B cell (primary cell): ENCODE measurements at regions not wholly inside any gene's neighbourhood (a gene's known extent, or its start where the extent isn't known, plus 50 kb on each side); places are given as distances from the start of the nearest gene placed in this dataset.
"Not testable (repeated sequence)": the region's sequence is repeated elsewhere in the genome, so short reads cannot be mapped to it uniquely, and the experiment has no call there.

Experiments
- ATAC-seq: fragments of 200-7000 bp; cut with Tn5 transposase; one replicate; pipeline ENCODE4 v1.10.0; 2021; ENCODE audit warnings: low read depth, mild to moderate bottlenecking, moderate number of reproducible peaks, moderate library complexity
- CTCF ChIA-PET: fragments of 350-600 bp; sonication (Branson Sonifier 250); formaldehyde crosslinking; loops from one replicate; lab custom pipeline; 2021; ENCODE audit warnings: antibody characterized with exemption, inconsistent platforms; lab: Charles Lee
- POLR2A ChIA-PET: fragments of 350-600 bp; sonication (Branson Sonifier 250); formaldehyde crosslinking; loops from one replicate; lab custom pipeline; 2021; ENCODE audit warnings: antibody characterized with exemption; lab: Charles Lee
- DNase-seq: peaks from one replicate; pipeline ENCODE4 v3.0.0; 2013
- H2AFZ ChIP-seq: 2 replicates; pipeline ENCODE4 v1.6.1; 2012; ENCODE audit warnings: mild to moderate bottlenecking, low read depth, low read length; ENCODE audit not compliant: insufficient read depth, poor library complexity, severe bottlenecking
- H3K27ac ChIP-seq, 2 donors: 1 replicate in 1 of 2; 2 replicates in 1 of 2; pipeline ENCODE4 v1.5.1; 2012 to 2013; ENCODE audit warnings: low read length in 2 of 2, mild to moderate bottlenecking in 2 of 2, moderate library complexity in 1 of 2
- H3K27me3 ChIP-seq, 4 experiments: fragments of 200-600 bp in 1 of 4; sonication (generic) in 1 of 4; replicated peaks in 1 of 4; 1 replicate in 2 of 4; 2 replicates in 2 of 4; pipeline versions ENCODE4 v1.6.1 to v1.7.0; 2013 to 2016; ENCODE audit warnings: low read length in 3 of 4, mild to moderate bottlenecking in 2 of 4, mixed read lengths in 1 of 4, moderate library complexity in 1 of 4; ENCODE audit not compliant: insufficient read depth in 4 of 4, control insufficient read depth in 3 of 4; ENCODE audit errors: control extremely low read depth in 1 of 4
- H3K36me3 ChIP-seq, 2 experiments: replicated peaks in 1 of 2; 1 replicate in 1 of 2; 2 replicates in 1 of 2; pipeline versions ENCODE4 v1.6.1 to v1.7.1; 2013; ENCODE audit warnings: low read length in 1 of 2; ENCODE audit not compliant: insufficient read depth in 2 of 2, control insufficient read depth in 1 of 2; ENCODE audit errors: control extremely low read depth in 1 of 2, extremely low read depth in 1 of 2
- H3K4me1 ChIP-seq, 2 donors: fragments of 200-600 bp in 1 of 2; sonication (generic) in 1 of 2; 1 replicate in 1 of 2; 2 replicates in 1 of 2; pipeline versions ENCODE4 v1.5.1 to v1.6.1; 2013 to 2017; ENCODE audit warnings: low read length in 2 of 2; ENCODE audit not compliant: control insufficient read depth in 2 of 2, insufficient read depth in 2 of 2
- H3K4me2 ChIP-seq: replicated peaks from 2 replicates; pipeline ENCODE3; 2012; ENCODE audit warnings: mild to moderate bottlenecking, low read depth, low read length; ENCODE audit not compliant: poor library complexity, severe bottlenecking
- H3K4me3 ChIP-seq, 5 experiments: fragments of 200-600 bp in 1 of 5; sonication (generic) in 1 of 5; 1 replicate in 3 of 5; 2 replicates in 2 of 5; pipeline versions ENCODE4 v1.5.1 to v1.7.0; 2011 to 2016; ENCODE audit warnings: low read length in 4 of 5, mild to moderate bottlenecking in 4 of 5, low read depth in 2 of 5, control low read depth in 1 of 5, moderate library complexity in 1 of 5; ENCODE audit not compliant: insufficient read depth in 1 of 5; ENCODE audit errors: control extremely low read depth in 1 of 5, extremely low read depth in 1 of 5
- H3K79me2 ChIP-seq: fragments of 200-600 bp; sonication (generic); one replicate; pipeline ENCODE4 v1.6.0; 2016; ENCODE audit warnings: low read length; ENCODE audit not compliant: control insufficient read depth, insufficient read depth
- H3K9ac ChIP-seq: fragments of 200-600 bp; sonication (generic); 2 replicates; pipeline ENCODE4 v1.6.1; 2017; ENCODE audit warnings: mild to moderate bottlenecking, low read length, moderate library complexity
- H3K9me3 ChIP-seq, 3 donors: one replicate each; pipeline versions ENCODE4 v1.6.1 to v1.7.1; 2013; ENCODE audit warnings: low read length in 2 of 3; ENCODE audit not compliant: control insufficient read depth in 2 of 3, insufficient read depth in 1 of 3; ENCODE audit errors: control extremely low read depth in 1 of 3
- H4K20me1 ChIP-seq: 2 replicates; pipeline ENCODE4 v1.6.0; 2012; ENCODE audit warnings: mild to moderate bottlenecking, low read length; ENCODE audit not compliant: insufficient read depth, control insufficient read depth, poor library complexity, severe bottlenecking
- H3K27ac Mint-ChIP-seq: one replicate; pipeline ENCODE4 v1.8.0; 2021; ENCODE audit warnings: mixed read lengths
- H3K27me3 Mint-ChIP-seq: one replicate; pipeline ENCODE4 v1.8.0; 2021; ENCODE audit warnings: mixed read lengths
- H3K4me1 Mint-ChIP-seq: one replicate; pipeline ENCODE4 v1.8.0; 2021; ENCODE audit warnings: mixed read lengths
- H3K4me3 Mint-ChIP-seq: one replicate; pipeline ENCODE4 v1.8.0; 2021; ENCODE audit warnings: mixed read lengths
- H3K9me3 Mint-ChIP-seq: one replicate; pipeline ENCODE4 v1.8.0; 2022; ENCODE audit warnings: mixed read lengths; ENCODE audit not compliant: insufficient read depth
- CTCF ChIP-seq: fragments of 200-600 bp; IDR thresholded peaks from one replicate; pipeline ENCODE4 v1.8.0; 2022; ENCODE audit warnings: antibody characterized with exemption, mild to moderate bottlenecking
- EZH2 ChIP-seq: IDR thresholded peaks from 2 replicates; pipeline ENCODE4 v1.6.1; 2012; ENCODE audit warnings: borderline replicate concordance, low read depth, mild to moderate bottlenecking, moderate library complexity, low read length; ENCODE audit not compliant: insufficient read depth, poor library complexity, severe bottlenecking
- WGBS: methylation state at CpG from one replicate; pipeline ENCODE4 v1.1.5; 2013; ENCODE audit warnings: missing lambda C conversion rate; ENCODE audit not compliant: insufficient coverage; 5-methylcytosine and 5-hydroxymethylcytosine counted together
- intact Hi-C: fragments of 100-400 bp; cut with micrococcal nuclease; formaldehyde crosslinking; loops from one replicate; pipeline ENCODE4 v1.10.0; 2022

GRCh38 chr1:43090157-43090556 is 81.9 kb downstream of the EBNA1BP2 start:
- POLR2A ChIA-PET, H3K27me3 ChIP-seq: not testable (repeated sequence)

GRCh38 chr1:43083375-43083891 is 88.7 kb downstream of the EBNA1BP2 start:
- CTCF ChIA-PET = interaction anchor here (0.7 to 2.0 kb wide), 3 partner anchors 9 to 370 kb away, joined by 3 to 15 read pairs (median 10); no protein-coding TSS in a partner anchor
- POLR2A ChIA-PET = no interaction called here

More at GRCh38 chr1:43090157-43090556, 81.9 kb downstream of the EBNA1BP2 start:
- DNase-seq, H3K4me2 ChIP-seq, H3K27ac Mint-ChIP-seq, H3K79me2 ChIP-seq, H3K27ac ChIP-seq, H4K20me1 ChIP-seq, intact Hi-C loops, H3K4me3 ChIP-seq, H3K4me1 Mint-ChIP-seq, ATAC-seq, H3K36me3 ChIP-seq, H3K9ac ChIP-seq, H3K9me3 ChIP-seq, H3K4me3 Mint-ChIP-seq, H2AFZ ChIP-seq, H3K9me3 Mint-ChIP-seq, CTCF ChIA-PET, H3K4me1 ChIP-seq: not testable (repeated sequence)
- 87% methylated on average over 2 of the region's 2 CpGs for WGBS
- H3K27me3 Mint-ChIP-seq = peaks cover 55% of the 10 kb centered on the region

More at GRCh38 chr1:43083375-43083891, 88.7 kb downstream of the EBNA1BP2 start:
- Mint-ChIP-seq H3K4me3 (no peak overlapping the region), H3K4me1 (no peaks in the 10 kb centered on the region), H3K9me3 (no peaks in the 10 kb centered on the region), H3K27me3 (peaks cover 24% of the 10 kb centered on the region), H3K27ac (no peak overlapping the region)
- intact Hi-C loops = no loop called here
- Histone ChIP-seq H2AFZ (no peak overlapping the region), H3K9ac (no peak overlapping the region), H3K36me3 (no peaks in the 10 kb centered on the region), H3K27me3 (peaks cover 0 to 1% (median 0%) of the 10 kb centered on the region in 4 experiments), H4K20me1 (no peaks in the 10 kb centered on the region), H3K4me3 (no peak overlapping the region), H3K4me2 (no peak overlapping the region), H3K9me3 (no peaks in the 10 kb centered on the region), H3K4me1 (no peaks in the 10 kb centered on the region), H3K79me2 (no peaks in the 10 kb centered on the region), H3K27ac (no peak overlapping the region)
- TF ChIP-seq EZH2 = no peak
- no peak for TF ChIP-seq CTCF
- WGBS = no CpG with 5 or more reads among the region's 1 CpG
- DNase-seq (no peak), ATAC-seq (no peak)
